Chondrocyte (in vitro differentiated cells): ENCODE measurements at regions not wholly inside any gene's neighbourhood (a gene's known extent, or its start where the extent isn't known, plus 50 kb on each side); places are given as distances from the start of the nearest gene placed in this dataset.

Experiments used
- DNase-seq: peaks from one replicate; pipeline ENCODE4 v3.0.0; 2021; ENCODE audit warnings: mixed read lengths, low spot score
- H3K27ac Mint-ChIP-seq: one replicate; pipeline ENCODE4 v1.8.0; 2021; ENCODE audit warnings: mild to moderate bottlenecking, moderate library complexity, mixed read lengths; ENCODE audit not compliant: unreplicated experiment
- H3K27me3 Mint-ChIP-seq: 2 replicates; pipeline ENCODE4 v1.8.0; 2021; ENCODE audit warnings: low read depth, mixed read lengths
- H3K36me3 Mint-ChIP-seq: 2 replicates; pipeline ENCODE4 v1.8.0; 2021; ENCODE audit warnings: low read depth, mixed read lengths
- H3K4me1 Mint-ChIP-seq: 2 replicates; pipeline ENCODE4 v1.8.0; 2021; ENCODE audit warnings: low read depth, mild to moderate bottlenecking, mixed read lengths
- H3K4me3 Mint-ChIP-seq: one replicate; pipeline ENCODE4 v1.8.0; 2021; ENCODE audit warnings: mild to moderate bottlenecking, moderate library complexity, mixed read lengths; ENCODE audit not compliant: unreplicated experiment
- H3K9me3 Mint-ChIP-seq: 2 replicates; pipeline ENCODE4 v1.8.0; 2021; ENCODE audit warnings: low read depth, mixed read lengths
- TF ChIP-seq, protein P1 (sequence below): fragments of 200-600 bp; sonication (generic); IDR thresholded peaks from 2 replicates; pipeline ENCODE4 v1.5.0; 2021; ENCODE audit warnings: antibody characterized with exemption, mild to moderate bottlenecking, moderate library complexity

DNA sequence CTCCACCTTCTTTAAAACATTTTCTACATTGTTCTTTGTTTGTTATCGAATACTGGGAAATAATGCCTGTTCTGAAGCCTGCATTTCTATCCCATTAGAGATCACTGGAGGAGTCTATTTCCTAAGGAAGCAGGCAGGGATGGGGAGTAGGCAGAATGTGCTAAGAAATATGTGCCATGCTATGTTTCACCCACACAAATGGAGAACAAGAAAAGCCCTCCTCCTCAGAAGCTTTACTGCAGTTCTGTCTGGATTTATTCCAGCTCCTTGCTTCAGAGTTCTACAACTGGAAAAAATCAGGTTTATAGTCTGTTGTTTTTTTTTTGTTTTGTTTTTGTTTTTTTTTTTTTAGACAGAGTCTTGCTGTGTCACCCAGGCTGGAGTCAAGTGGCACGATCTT lies 825.1 kb downstream of the SLC4A3 start:
- Mint-ChIP-seq H3K27ac (no peak overlapping the region), H3K36me3 (peaks cover 1% of the 10 kb centered on the region), H3K4me3 (no peak overlapping the region), H3K9me3 (no peaks in the 10 kb centered on the region), H3K27me3 (no peaks in the 10 kb centered on the region), H3K4me1 (peaks cover 13% of the 10 kb centered on the region)
- no peak for DNase-seq
- TF ChIP-seq, protein P1, sequence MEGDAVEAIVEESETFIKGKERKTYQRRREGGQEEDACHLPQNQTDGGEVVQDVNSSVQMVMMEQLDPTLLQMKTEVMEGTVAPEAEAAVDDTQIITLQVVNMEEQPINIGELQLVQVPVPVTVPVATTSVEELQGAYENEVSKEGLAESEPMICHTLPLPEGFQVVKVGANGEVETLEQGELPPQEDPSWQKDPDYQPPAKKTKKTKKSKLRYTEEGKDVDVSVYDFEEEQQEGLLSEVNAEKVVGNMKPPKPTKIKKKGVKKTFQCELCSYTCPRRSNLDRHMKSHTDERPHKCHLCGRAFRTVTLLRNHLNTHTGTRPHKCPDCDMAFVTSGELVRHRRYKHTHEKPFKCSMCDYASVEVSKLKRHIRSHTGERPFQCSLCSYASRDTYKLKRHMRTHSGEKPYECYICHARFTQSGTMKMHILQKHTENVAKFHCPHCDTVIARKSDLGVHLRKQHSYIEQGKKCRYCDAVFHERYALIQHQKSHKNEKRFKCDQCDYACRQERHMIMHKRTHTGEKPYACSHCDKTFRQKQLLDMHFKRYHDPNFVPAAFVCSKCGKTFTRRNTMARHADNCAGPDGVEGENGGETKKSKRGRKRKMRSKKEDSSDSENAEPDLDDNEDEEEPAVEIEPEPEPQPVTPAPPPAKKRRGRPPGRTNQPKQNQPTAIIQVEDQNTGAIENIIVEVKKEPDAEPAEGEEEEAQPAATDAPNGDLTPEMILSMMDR, result no peak

GRCh38 chr2:220455351-220455990 lies 828.0 kb downstream of the SLC4A3 start:
- Mint-ChIP-seq H3K36me3 (no peaks in the 10 kb centered on the region), H3K27me3 (no peaks in the 10 kb centered on the region), H3K4me3 (no peak overlapping the region), H3K27ac (no peak overlapping the region), H3K9me3 (no peaks in the 10 kb centered on the region), H3K4me1 (peaks cover 13% of the 10 kb centered on the region)
- TF ChIP-seq, protein P1, result no peak
- no peak for DNase-seq

GRCh38 chr2:220458051-220458450 lies 830.6 kb downstream of the SLC4A3 start:
- Mint-ChIP-seq H3K27ac (no peak overlapping the region), H3K4me3 (no peak overlapping the region), H3K27me3 (no peaks in the 10 kb centered on the region), H3K9me3 (no peaks in the 10 kb centered on the region), H3K4me1 (peaks cover 10% of the 10 kb centered on the region), H3K36me3 (no peaks in the 10 kb centered on the region)
- TF ChIP-seq, protein P1, result no peak
- no peak for DNase-seq

DNA sequence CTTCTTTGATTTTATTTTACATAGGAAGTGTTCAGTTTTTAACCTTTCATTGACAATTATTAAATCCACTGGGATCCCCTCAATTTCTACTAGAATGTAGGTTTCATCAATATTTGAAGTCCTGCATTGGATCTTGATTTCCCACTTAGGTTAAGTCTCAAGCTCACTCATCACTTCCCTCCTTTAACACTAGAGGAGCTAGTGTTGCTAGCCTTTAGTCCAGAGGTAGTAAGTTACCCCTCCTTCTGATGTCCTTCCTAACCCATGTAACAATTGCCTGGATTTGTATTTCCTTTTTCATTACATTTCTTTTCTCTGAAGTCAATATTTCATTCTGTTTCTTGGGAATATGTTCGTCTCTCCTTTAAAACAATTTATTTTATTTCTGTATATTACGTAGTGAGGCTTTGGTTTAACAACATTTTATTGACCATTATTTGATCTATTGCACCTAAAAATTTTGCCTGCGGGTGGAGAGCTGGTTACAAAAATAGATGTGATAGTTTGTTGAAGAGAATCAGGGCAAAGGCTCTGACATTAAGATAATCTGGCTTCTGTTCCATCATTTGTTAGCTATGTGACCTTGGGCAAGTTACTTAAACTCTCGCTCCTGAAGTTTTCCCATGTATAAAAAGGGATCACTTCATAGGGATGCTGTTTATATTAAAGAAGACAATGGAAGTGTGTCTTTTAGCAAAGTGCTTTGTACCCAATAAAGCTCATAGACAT lies 833.0 kb downstream of the SLC4A3 start:
- no peaks in the 10 kb centered on the region for H3K27me3 Mint-ChIP-seq
- no peak for DNase-seq
- no peak overlapping the region for H3K27ac Mint-ChIP-seq
- H3K4me3 Mint-ChIP-seq, result no peak overlapping the region
- no peaks in the 10 kb centered on the region for H3K9me3 Mint-ChIP-seq
- H3K36me3 Mint-ChIP-seq, result no peaks in the 10 kb centered on the region
- peaks cover 14% of the 10 kb centered on the region for H3K4me1 Mint-ChIP-seq
- TF ChIP-seq, protein P1, result peak; percentile 43

- no peak for DNase-seq
- peaks cover 31% of the 10 kb centered on the region for H3K4me1 Mint-ChIP-seq
- TF ChIP-seq, protein P1, result no peak
- no peak overlapping the region for H3K27ac Mint-ChIP-seq
- no peak overlapping the region for H3K4me3 Mint-ChIP-seq
- H3K36me3 Mint-ChIP-seq, result no peaks in the 10 kb centered on the region
- H3K27me3 Mint-ChIP-seq, result no peaks in the 10 kb centered on the region
- H3K9me3 Mint-ChIP-seq, result no peaks in the 10 kb centered on the region
Observed at GRCh38 chr2:220463876-220464275, 836.4 kb downstream of the SLC4A3 start.
